LNCAP (cell line): ENCODE measurements at regions not wholly inside any gene's neighbourhood (a gene's known extent, or its start where the extent isn't known, plus 50 kb on each side); places are given as distances from the start of the nearest gene placed in this dataset.

Source experiments
- TF ChIP-seq, protein P1 (sequence below): fragments of 450-650 bp; IDR thresholded peaks from 2 replicates; pipeline ENCODE4 v1.5.1; 2017; ENCODE audit warnings: mild to moderate bottlenecking

GRCh38 chr1:195590649-195591048 is 1017.6 kb downstream of the KCNT2 start:
- TF ChIP-seq, protein P1, sequence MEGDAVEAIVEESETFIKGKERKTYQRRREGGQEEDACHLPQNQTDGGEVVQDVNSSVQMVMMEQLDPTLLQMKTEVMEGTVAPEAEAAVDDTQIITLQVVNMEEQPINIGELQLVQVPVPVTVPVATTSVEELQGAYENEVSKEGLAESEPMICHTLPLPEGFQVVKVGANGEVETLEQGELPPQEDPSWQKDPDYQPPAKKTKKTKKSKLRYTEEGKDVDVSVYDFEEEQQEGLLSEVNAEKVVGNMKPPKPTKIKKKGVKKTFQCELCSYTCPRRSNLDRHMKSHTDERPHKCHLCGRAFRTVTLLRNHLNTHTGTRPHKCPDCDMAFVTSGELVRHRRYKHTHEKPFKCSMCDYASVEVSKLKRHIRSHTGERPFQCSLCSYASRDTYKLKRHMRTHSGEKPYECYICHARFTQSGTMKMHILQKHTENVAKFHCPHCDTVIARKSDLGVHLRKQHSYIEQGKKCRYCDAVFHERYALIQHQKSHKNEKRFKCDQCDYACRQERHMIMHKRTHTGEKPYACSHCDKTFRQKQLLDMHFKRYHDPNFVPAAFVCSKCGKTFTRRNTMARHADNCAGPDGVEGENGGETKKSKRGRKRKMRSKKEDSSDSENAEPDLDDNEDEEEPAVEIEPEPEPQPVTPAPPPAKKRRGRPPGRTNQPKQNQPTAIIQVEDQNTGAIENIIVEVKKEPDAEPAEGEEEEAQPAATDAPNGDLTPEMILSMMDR = no peak

DNA sequence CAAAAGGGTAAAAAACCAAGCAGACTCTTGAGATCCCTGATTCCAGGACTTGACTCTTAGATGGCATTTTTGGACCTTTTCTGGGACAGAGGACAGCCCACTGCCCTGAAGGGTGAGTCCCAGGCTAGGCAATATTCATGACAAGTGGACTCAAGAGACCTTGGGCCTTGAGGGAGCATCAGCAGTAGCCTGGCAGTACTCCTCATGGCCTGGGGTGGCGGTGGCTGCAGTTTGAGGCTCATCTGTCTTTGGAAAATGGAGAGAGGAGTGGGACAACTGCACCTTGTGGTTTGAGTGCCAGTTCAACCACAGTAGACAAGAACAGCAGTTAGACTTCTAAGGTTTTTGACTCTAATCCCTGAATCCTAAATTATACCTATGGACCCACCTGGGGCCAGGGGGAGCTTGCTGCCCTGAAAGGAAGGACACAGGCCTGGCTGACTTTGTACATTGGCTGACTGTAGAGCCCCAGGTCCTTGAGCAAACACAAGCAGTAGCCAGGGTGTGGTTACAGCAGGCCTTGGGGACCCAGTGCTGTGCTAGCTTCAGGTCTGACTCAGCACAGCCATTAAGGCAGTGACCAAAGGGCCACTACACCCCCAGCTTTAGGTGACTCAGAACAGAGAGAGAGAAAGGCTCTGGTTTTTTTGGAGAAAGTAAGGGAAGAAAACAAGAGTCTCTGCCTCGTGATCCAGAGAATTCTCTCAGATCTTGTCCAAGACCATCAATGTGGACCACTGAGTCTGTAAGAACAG is 1023.2 kb downstream of the KCNT2 start:
- TF ChIP-seq, protein P1 = no peak

GRCh38 chr1:195580988-195581387 is 1027.3 kb downstream of the KCNT2 start:
- TF ChIP-seq, protein P1 = peak; percentile 15; the same call in 1 of the 2 replicates

- TF ChIP-seq, protein P1 = no peak
Measured at GRCh38 chr1:195577748-195578147, 1030.5 kb downstream of the KCNT2 start.

- TF ChIP-seq, protein P1 = no peak
Measured at GRCh38 chr1:195576641-195577040, 1031.6 kb downstream of the KCNT2 start.

DNA sequence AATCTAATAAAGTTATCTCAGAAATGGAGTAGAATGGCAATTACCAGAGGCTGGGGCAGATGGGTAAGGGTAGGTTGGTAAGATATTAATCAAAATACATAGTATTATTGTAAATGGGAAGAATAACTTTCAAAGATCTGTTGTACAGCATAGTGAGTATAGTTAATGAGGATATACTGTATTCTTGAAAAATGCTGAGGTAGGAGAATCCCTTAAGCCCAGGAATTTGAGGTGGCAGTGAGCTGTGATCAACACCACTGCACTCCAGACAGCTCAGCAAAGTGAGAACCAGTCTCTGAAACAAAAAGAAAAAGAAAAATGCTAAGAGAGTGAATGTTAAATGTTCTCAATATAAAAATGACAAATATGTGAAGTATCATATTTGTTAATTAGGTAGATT is 1033.7 kb downstream of the KCNT2 start:
- TF ChIP-seq, protein P1 = no peak

GRCh38 chr1:195569934-195570333 is 1038.3 kb downstream of the KCNT2 start:
- TF ChIP-seq, protein P1 = no peak
